Inferior parietal cortex (tissue), 1 donor: ENCODE measurements at regions not wholly inside any gene's neighbourhood (a gene's known extent, or its start where the extent isn't known, plus 50 kb on each side); places are given as distances from the start of the nearest gene placed in this dataset.

ENCODE experiments used
- DNase-seq: peaks from one replicate; pipeline ENCODE4 v3.0.0-alpha.2; 2016; ENCODE audit errors: extremely low spot score

DNA sequence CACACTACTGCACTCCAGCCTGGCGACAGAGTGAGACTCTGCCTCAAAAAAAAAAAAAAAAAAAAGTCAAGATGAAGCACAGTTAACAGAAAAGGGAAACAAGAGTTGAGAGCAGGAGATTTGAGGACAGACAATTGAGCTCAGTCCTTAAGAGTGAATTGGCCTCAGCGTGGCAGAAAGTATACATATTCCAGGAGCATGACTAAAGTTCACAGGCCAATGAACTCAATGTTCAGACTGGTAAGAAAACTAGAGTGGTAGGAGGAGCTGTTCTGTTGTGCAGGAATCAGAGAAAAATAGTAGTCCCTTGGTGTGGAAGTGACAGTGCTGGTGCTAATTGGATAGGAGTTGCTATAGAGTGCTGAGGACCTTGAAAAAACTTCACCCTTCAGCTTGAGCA lies 60.0 kb downstream of the NRN1 start:
- DNase-seq = no peak

DNA sequence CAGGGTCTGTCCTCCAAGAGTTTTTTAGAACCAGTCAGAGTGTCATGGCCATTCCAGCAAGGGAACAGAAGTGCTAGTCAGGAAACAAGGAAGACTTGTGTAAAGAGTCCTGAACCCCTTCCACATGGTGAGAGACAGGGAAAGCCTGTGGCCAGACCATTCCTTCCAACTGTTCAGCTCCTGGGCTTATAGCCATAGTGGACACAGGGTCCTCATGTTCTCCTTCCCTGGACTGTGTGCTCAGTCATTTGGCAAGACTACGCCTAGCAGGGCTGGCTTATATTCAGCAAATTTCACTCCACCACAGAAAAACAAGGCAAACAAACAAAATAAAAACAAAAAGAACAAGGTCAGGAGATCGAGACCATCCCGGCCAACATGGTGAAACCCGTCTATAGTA lies 60.5 kb downstream of the NRN1 start:
- DNase-seq = no peak

DNA sequence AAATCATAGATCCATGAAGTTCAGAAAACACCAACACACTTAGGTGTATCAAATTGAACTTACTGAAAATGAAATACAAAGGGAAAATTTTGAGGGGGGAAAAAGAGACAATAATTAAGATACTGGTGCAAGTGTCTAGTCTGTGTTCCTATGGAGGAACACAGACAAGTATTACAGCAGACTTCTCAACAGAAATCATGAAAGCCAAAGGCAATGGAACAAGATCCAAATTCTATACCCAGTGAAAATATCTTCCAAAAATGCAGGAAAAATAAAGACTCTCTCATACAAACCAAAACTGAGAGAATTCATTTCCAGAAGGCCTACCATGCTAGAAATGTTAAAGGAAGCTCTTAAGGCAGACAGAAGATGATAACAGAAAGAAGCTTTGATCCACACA lies 63.1 kb downstream of the NRN1 start:
- DNase-seq = no peak

DNA sequence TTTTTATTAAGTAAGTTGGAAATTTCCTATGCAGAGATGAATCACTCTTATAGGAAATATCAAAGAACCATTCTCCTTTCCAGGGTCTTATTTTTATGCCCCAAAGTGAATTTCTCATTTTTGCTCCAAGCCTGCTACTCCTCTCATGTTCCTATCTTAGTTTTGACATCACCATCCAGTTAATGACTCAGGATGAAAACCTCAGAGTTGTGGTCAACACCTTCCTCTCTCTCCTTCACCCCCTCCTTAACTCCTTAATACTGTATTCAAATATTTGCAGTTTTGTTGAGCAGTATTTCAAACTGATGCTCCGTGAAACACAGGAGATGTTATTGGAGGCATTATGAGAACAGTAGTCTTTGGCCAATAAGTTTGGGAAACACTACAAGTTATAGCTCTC lies 64.1 kb downstream of the NRN1 start:
- DNase-seq = no peak

DNA sequence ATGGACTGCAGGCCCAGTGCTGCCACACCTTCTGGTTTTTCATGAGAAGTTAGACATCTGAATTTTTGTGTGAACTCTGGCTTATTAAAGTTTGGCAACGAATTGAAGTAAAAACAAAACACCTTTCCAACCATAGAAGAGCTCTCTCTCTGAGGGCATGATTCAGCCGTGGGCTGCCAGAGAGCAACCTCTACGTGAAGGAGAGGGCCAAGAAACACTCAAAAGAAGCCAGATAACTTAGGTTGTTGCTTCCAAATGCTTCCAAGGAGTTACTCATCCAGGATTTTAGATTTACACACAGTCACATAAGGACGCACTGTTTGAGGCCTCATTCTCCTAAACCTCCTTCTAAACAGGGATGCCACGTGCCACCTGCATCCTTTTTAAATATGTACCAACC lies 65.5 kb downstream of the NRN1 start:
- no peak for DNase-seq

DNA sequence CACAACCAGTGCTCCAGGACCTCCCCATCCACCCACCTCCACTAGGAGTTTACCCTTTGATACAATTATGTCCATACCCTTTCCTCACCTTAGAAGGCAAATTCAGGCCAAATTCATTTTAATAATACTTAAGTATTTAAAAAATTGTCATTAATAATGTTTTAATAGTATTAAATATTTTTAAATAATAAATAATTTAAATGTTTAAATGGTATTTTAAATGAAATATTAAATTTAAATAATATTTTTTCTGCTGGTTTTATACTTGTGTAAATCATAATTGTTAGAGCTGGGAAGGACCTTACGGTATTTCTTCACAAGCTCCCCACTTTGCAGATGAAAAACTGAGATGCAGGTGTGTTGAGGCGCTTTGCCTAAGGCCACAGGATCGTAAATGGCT lies 67.8 kb downstream of the NRN1 start:
- DNase-seq = no peak

DNA sequence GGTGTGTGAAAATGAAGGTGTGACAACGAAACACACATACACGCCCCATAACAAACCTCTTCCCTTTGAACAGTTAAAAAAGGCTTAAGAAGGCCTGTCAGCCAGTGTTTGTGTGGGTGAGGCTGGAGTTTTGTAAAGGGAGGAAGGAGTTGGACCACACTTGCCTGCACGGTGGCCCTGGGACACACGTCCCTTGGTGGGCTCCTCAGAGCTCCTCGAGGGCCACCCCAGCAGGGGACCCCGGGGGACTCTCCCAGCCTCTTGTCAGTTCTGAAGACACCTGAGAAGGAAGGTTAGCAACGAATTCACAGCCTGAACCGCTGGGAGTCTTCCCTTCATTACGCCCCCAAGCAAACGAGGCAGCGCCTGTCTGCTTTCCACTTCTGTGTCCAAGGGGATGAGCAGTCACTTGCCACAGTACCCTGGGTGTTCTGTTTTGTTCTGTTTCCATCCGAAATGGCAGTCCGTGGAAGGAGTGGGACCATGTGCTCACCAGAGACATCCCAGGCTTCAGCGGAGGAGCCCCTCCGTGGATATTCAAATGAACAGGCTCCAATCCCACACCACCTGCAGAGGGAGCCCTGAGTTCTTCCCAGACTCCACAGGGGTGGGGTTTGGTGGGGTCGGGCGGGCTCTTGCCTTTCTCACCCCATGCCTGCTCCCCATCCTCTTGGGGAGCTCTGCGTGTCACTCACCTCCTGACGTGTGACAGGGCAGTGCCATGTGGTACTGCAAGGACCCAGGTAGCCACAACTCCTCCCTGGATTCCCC lies 68.6 kb downstream of the NRN1 start:
- no peak for DNase-seq

DNA sequence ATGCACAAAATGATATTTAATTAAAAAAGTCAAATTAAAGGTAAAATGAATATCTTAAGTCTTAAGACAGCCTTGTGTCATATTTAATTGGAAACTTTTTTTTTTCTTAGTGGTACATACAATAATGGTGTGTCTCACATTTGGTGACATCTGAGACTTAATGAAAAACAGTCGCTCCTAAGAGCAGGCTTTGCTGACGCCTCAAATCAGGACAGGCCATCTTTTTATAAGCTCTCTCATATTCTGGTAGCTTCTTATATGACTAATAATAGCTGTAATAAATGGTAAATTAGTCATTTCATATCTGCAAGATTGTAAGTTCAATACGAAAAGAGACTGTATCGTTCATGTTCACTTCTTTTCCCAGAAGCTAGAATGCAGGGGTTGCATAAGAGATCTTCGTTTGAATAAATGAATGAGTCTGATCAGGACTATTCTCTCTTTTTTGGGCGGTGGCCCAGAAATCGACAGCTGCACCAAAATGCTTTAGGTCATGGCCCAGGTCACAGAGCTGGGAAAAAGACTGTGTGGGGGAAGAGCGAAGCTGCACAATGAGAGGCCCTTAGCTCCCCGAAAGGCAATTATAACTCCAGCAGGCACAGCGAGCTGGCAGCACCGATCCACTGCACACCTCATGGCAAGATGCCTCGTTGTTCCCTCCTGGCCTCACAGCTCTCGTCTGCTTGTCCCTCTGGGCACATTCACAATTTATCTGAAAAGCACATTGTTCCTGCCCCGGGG lies 69.4 kb downstream of the NRN1 start:
- DNase-seq = no peak

DNA sequence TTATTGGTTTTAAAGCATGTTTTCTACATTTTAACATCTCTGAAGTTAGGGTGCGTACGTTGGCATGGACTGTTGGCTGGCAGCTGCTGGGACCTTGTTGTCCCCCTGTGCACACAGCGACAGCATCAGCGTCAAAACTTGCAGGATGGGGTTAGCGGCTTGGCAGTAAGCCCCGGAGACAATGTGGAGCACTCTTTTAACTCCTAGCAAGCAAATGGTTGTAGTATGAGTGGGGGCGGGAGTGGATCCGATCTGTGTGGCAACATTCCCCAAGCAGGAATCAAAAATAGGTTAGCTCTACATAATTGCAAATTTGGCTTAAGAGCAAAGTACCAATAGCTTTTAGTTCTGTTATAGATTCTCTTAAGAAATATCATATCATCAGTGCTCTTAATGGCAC lies 70.1 kb downstream of the NRN1 start:
- no peak for DNase-seq

DNA sequence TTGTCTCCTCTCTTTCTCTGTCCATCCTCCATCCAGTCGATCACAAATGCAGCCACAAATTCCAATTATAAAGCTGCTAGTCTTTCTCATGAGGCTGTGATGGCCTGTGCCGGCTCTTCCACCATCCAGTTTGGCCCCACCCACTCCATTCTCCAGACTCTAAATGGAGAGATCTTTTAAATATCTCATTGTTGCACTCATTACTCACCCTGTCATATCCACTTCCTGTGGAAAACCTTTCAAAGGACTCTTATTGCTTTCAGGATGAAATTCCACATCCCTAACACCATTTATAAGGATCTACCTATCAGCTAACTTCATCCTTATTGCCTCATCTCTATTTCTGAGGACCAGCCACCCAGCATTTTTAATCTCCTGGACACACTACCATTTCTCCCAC lies 70.6 kb downstream of the NRN1 start:
- no peak for DNase-seq

DNA sequence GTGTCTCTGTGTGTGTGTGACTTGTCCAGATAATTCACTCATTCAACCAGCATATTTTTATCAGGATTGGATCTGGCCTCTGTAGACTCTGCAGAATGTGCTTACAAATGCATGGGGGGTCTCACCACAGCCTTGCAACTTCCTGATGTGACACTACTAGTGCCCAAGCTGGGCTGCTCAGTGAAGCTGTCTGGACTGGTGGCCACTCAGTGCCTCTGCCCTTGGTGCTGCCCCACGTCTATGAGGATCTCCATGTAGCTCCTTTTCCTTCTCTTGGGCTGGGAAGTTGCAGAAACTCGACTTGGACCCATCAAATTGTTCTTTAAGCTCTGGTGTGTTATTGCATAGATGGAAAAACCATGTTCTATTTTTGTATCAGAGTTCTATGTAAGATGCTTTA lies 75.8 kb downstream of the NRN1 start:
- no peak for DNase-seq

DNA sequence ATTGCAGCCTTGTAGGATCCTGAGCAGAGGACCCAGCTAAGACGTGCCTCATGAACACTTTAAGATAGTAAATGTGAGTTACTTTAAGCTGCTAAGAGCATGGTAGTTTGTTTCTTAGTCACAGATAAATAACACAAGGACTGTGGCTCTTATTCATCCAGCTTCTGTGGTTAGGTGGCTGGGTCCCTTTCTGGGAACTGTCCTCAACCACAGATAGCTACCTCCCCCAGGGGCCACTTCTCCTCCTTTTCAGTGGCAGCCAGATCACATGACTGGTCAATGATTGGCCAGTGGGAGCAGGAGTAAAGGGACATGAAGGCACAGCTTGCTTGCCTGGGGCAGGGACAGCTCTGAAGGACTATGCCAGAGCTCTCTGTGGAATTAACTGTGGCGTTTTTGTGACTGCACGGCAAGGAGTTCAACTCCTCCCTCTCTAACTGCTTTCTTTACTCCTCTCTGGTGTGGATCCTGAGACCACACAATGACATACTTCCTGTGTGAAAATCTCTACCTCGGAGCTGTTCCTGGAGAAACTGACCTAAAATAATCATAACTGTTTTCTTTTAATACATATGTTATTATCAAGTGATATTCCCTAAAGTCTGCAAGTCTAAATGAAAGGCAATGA lies 76.5 kb downstream of the NRN1 start:
- DNase-seq = no peak

DNA sequence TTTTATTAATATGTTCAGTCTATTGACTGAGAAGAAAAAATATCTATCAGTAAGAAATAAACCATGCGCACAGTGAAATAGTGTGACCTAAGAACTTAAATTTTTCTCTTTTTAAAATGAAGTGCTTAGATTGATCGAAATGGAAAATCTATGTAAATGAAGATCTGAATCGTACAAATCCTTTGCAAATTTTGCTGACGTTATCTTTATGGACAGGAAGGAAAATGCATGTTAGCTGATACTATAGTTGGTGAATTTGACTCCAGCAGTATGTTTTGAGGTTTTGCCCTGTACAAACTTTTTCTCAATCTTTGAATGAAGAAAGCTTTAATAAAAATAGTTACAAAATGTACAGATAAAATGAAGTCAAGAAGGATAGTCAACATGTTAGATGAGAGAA lies 82.9 kb downstream of the NRN1 start:
- no peak for DNase-seq

DNA sequence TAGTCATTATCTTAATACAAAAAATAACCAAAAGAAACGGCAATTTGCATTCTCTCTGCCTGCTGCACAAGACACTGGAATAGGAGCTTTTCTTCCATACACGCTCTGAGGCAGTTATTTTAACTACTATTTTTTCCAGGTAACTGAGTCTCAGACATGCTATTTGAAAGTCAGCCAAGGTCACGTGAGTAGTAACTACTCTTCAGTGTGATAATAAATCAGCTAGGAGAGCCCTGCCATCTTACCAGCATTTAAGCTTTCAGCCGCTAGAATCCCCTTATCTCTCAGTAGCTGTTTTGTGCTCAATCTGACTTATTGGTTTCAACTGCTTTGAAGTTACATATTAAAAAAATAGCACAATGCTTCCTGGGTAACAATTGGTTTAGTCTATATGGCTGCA lies 84.5 kb downstream of the NRN1 start:
- no peak for DNase-seq

DNA sequence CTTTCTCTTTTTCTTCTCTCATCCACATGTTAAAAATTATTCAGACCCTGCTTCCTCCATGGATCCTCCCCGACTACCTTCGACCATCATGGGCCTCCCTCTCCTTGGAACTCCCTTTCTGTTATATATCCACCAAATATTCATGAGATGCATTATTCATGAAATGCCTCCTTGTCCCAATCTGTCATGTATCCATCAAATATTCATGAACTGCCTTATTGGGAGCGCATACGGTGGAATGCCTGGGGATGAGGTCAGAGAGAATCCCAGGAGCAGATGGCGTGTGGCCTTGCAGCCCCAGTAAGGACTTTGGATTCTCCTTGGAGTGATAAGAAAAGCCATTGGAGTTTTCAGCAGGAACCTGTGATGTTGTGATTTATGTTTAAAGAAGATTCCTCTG lies 97.0 kb downstream of the NRN1 start:
- no peak for DNase-seq

DNA sequence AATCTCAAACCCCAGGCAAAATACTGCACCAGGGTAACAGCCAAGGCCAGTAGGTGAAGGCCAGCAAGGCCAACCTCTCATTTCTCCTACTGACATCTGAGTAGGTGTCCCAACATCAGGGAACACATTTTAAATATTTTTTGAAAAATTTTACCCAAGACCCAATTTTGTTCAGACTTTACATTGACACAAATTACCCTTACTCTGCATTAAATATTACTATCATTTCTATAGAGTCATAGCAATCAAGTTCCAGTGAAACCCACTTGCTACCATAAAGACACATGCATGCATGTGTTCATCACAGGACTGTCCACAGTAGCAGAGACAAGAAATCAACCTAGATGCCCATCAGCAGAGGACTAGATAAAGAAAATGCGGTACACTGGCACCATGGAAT lies 99.9 kb downstream of the NRN1 start:
- DNase-seq = no peak

DNA sequence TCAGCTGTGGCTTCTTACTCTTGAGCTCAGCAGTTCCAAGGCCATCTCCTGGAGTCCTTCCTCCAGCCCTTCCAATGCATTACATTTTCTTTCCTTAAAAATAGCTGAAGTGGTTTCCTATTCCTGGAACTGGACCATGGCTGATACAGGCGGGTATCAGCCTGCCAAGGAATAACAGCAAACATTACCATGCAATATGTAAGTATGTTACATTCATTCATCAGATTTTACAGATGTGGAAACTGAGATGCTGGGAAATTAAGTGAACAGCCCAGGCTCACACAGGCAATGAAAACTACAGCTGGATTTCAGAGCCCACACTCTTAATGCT lies 100.4 kb downstream of the NRN1 start:
- no peak for DNase-seq

DNA sequence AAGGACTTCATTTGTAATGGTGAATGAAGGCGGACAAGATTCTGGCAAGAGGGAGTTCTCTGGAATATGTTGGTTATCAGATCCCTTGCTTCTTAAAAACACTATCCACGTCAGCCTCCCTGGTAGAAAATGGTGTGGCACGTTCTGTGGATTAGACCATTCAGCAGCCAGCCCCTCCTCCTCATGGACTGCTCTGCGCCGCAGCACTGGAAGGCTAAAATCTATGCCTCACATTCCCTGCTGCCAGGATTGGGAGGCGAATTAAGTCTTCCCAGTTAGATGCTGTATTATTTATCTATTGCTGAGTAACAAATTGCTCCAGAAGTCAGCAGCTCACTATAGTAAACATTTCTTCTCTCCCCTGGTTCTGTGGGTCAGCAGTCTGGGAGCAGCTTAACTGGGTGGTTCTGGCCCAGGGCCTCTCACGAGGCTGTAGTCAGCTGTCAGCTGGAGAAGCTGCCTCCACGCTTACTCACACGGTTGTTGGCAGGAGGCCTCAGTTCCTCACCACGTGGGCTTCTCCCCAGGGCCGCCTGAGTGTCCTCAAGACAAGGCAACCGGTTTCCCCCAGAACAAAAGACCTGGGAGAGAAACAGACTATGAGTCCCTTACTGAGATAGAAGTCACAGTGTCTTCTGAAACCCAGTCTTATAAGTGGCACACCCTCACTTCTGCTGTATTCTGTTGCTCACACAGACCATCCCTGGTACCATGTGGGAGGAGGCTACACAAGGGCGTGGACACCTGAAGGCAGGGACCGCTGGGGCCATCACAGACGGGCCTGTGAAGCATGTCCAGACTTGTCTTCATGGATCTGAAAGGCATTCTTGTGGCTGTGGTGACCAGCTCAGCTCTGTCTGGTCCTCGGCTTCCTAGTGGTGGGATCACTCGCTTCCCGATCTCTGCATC lies 101.0 kb downstream of the NRN1 start:
- DNase-seq = peak; percentile 66

DNA sequence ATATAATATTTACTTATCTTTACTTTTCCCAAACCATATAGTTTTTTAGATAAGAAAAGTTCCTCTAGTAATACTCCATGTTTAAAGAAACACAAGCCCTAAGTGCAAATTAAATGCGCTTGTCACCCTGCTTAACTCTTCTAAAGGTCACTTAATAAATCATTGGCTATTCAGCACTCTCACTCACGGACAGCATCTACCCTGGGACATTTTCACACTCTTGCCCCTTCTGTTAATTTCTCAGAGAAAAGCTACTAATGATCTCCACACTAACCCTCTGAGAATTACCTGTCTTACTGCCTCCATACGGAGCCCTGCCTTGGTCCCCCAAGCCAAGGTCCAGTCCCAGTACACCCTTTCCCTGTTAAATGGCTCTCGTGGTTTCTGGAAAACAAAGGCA lies 102.2 kb downstream of the NRN1 start:
- DNase-seq = no peak

DNA sequence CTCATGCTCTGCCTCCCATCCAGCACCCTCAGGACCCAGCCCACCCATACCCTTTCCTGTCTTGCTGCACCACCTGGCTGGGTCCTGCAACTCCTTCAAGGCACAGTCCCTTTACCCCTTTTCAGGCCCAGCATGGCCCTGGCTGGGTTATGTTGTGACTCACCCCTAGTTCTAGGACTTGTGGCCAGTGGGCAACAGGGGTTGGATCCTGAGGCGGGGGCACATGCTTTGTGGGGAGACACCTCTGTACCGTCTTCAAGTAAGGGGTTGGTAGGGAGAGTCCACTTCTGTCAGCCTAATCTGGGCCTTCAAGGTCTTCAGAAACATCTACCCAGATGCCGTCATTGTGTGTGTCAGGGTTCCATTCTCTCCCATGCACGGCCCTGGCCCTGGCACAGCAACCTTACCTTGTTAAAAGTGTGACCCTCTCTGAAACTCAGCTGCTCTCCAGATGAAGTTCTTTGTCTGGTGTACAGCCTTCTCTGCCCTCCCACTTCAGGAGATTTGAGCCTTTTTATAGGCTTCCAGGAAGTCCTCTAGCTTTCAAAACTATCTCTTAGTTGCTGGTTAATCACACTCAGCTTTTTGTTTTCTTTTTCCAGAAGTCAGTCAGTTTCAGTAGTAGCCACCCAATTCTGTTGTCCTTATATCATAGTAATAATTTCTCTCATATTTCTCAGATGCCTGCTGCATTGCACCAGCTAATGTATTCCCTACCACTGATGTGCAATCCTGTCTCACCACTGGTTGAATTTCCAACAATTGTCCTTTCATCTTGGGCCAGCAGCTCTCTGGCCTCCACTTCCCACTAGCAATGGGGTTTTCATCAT lies 107.3 kb downstream of the NRN1 start:
- DNase-seq = no peak

DNA sequence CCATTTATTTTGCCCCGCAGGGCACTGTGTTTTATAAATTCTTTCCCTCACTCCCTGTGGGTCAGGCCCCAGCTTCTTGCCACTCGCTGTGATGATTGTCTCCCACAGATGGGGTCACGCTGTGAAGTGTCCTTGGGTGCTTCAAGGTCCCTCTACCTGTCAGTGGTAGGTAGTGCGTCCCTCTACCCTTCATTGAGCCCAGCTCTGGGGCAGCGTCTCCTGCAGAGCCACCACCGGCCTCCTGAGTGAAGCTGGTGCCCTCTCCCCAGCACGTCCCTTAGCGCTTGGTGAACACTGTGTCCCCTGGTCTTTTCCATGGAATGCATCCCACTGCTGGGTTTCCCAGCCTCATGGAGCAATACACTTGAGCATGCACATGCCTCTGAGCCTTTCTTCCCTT lies 108.2 kb downstream of the NRN1 start:
- DNase-seq = no peak
